HG03457 (cell line): ENCODE measurements at regions not wholly inside any gene's neighbourhood (a gene's known extent, or its start where the extent isn't known, plus 50 kb on each side); places are given as distances from the start of the nearest gene placed in this dataset.
"Not testable (repeated sequence)": the region's sequence is repeated elsewhere in the genome, so short reads cannot be mapped to it uniquely, and the experiment has no call there.

Source experiments
- ATAC-seq: cut with Tn5 transposase; IDR thresholded peaks from one replicate; pipeline ENCODE4 v1.9.1; 2021; ENCODE audit warnings: moderate number of reproducible peaks; ENCODE audit not compliant: unreplicated experiment

GRCh38 chr3:178201714-178202113 is 334.5 kb upstream of the KCNMB2 start:
- no peak for ATAC-seq

GRCh38 chr3:178202194-178202593 is 334.0 kb upstream of the KCNMB2 start:
- no peak for ATAC-seq

- no peak for ATAC-seq
Observed at GRCh38 chr3:178203165-178203564, 333.1 kb upstream of the KCNMB2 start.

GRCh38 chr3:178203650-178204049 is 332.6 kb upstream of the KCNMB2 start:
- ATAC-seq = no peak

- no peak for ATAC-seq
Observed at GRCh38 chr3:178205740-178206139, 330.5 kb upstream of the KCNMB2 start.

- ATAC-seq = no peak
Observed at GRCh38 chr3:178206521-178206920, 329.7 kb upstream of the KCNMB2 start.

GRCh38 chr3:178207161-178207560 is 329.1 kb upstream of the KCNMB2 start:
- ATAC-seq = not testable (repeated sequence)

- not testable (repeated sequence) for ATAC-seq
Observed at GRCh38 chr3:178207627-178208026, 328.6 kb upstream of the KCNMB2 start.

- ATAC-seq = not testable (repeated sequence)
Observed at GRCh38 chr3:178209116-178209515, 327.1 kb upstream of the KCNMB2 start.

GRCh38 chr3:178209618-178210017 is 326.6 kb upstream of the KCNMB2 start:
- ATAC-seq = not testable (repeated sequence)

GRCh38 chr3:178211086-178211485 is 325.1 kb upstream of the KCNMB2 start:
- ATAC-seq = not testable (repeated sequence)

- ATAC-seq = no peak
Observed at GRCh38 chr3:178217479-178217878, 318.8 kb upstream of the KCNMB2 start.

GRCh38 chr3:178218231-178218630 is 318.0 kb upstream of the KCNMB2 start:
- ATAC-seq = no peak

GRCh38 chr3:178219661-178220060 is 316.6 kb upstream of the KCNMB2 start:
- not testable (repeated sequence) for ATAC-seq

GRCh38 chr3:178223876-178224275 is 312.4 kb upstream of the KCNMB2 start:
- ATAC-seq = no peak

- ATAC-seq = no peak
Observed at GRCh38 chr3:178226094-178226493, 310.1 kb upstream of the KCNMB2 start.

GRCh38 chr3:178231645-178232044 is 304.6 kb upstream of the KCNMB2 start:
- no peak for ATAC-seq

GRCh38 chr3:178233371-178234071 is 302.7 kb upstream of the KCNMB2 start:
- ATAC-seq = no peak

- ATAC-seq = no peak
Observed at GRCh38 chr3:178236555-178237277, 299.5 kb upstream of the KCNMB2 start.

GRCh38 chr3:178238179-178238578 is 298.1 kb upstream of the KCNMB2 start:
- no peak for ATAC-seq

GRCh38 chr3:178244733-178245709 is 291.2 kb upstream of the KCNMB2 start:
- no peak for ATAC-seq
